ENCODE measurements at regions not wholly inside any gene's neighbourhood (a gene's known extent, or its start where the extent isn't known, plus 50 kb on each side); places are given as distances from the start of the nearest gene placed in this dataset.

- Histone ChIP-seq H3K27me3 (no peaks in the 10 kb centered on the region), H3K4me1 (replicated peaks in 1 of 2) (no peaks in the 10 kb centered on the region), H3K4me3 (no peak overlapping the region), H3K36me3 (replicated peaks in 1 of 2) (no peaks in the 10 kb centered on the region), H3K27ac (no peak overlapping the region), H3K9me3 (replicated peaks in 1 of 3) (no peaks in the 10 kb centered on the region)
- 36 to 54% (median 44%) methylated on average over 7 of the region's 7 CpGs for WGBS, 4 donors
- intact Hi-C loops (cut with DNase I), result no loop called here
- TF ChIP-seq CTCF (IDR thresholded peaks at IDR 0.05), result no peak
- TF ChIP-seq POLR2A (IDR thresholded peaks at IDR 0.05), result no peak
- no peak for DNase-seq
These were observed 102.4 kb upstream of the CNR1 start for GRCh38 chr6:88268508-88268907.

GRCh38 chr6:88266126-88266525 lies 100.0 kb upstream of the CNR1 start:
- Histone ChIP-seq H3K36me3 (replicated peaks in 1 of 2) (no peaks in the 10 kb centered on the region), H3K4me3 (no peak overlapping the region), H3K27me3 (no peaks in the 10 kb centered on the region), H3K27ac (no peak overlapping the region), H3K9me3 (replicated peaks in 1 of 3) (no peaks in the 10 kb centered on the region), H3K4me1 (replicated peaks in 1 of 2) (no peaks in the 10 kb centered on the region)
- TF ChIP-seq POLR2A (IDR thresholded peaks at IDR 0.05) (no peak), CTCF (IDR thresholded peaks at IDR 0.05) (no peak)
- DNase-seq, result no peak
- intact Hi-C loops (cut with DNase I), result no loop called here

DNA sequence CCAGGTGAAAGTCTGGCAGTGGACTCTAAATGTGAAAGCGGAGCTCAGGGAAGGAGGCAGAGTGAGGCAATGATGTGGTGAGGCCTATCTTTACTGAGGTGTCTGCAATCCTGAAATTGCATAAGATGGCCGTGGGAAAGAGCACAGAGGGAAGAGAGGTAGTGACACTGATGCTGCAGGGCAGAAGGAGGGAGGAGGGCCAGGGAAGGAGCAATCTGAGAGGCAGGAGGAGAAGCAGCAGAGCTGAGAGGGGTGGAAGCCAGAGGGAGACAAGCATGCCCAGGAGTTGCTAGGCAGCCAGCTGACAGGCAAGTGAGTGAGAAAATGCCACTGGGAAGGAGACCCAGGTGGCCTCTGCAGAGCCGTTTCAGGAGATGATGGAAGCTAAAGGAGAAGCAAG lies 97.4 kb upstream of the CNR1 start:
- whole genome bisulfite sequencing, 4 donors, result 61 to 72% (median 65%) methylated on average over 3 of the region's 3 CpGs
- H3K27ac ChIP-seq, result no peak overlapping the region
- no peak for DNase-seq
- H3K9me3 ChIP-seq (replicated peaks in 1 of 3), result no peaks in the 10 kb centered on the region
- TF ChIP-seq CTCF (IDR thresholded peaks at IDR 0.05), result no peak
- TF ChIP-seq POLR2A (IDR thresholded peaks at IDR 0.05), result no peak
- no peak overlapping the region for H3K4me3 ChIP-seq
- no peaks in the 10 kb centered on the region for H3K4me1 ChIP-seq (replicated peaks in 1 of 2)
- no peaks in the 10 kb centered on the region for H3K36me3 ChIP-seq (replicated peaks in 1 of 2)
- intact Hi-C loops (cut with DNase I), result no loop called here
- no peaks in the 10 kb centered on the region for H3K27me3 ChIP-seq

GRCh38 chr6:88262332-88262731 lies 96.2 kb upstream of the CNR1 start:
- DNase-seq, result no peak
- no peaks in the 10 kb centered on the region for H3K9me3 ChIP-seq (replicated peaks in 1 of 3)
- H3K4me1 ChIP-seq (replicated peaks in 1 of 2), result no peaks in the 10 kb centered on the region
- no peaks in the 10 kb centered on the region for H3K36me3 ChIP-seq (replicated peaks in 1 of 2)
- no peak overlapping the region for H3K4me3 ChIP-seq
- no peaks in the 10 kb centered on the region for H3K27me3 ChIP-seq
- TF ChIP-seq POLR2A (IDR thresholded peaks at IDR 0.05), result no peak
- TF ChIP-seq CTCF (IDR thresholded peaks at IDR 0.05), result no peak
- WGBS, 4 donors, result 58 to 77% (median 67%) methylated on average over 6 of the region's 6 CpGs
- no peak overlapping the region for H3K27ac ChIP-seq
- intact Hi-C loops (cut with DNase I), result no loop called here
